Endometrium (tissue), 2 donors: ENCODE measurements at regions not wholly inside any gene's neighbourhood (a gene's known extent, or its start where the extent isn't known, plus 50 kb on each side); places are given as distances from the start of the nearest gene placed in this dataset.

ENCODE experiments used
- FAIRE-seq: peaks from 2 replicates; lab custom pipeline; 2012; peaks lifted over from hg19 to GRCh38; lab: Jason Lieb, UNC
- donor health status: control.
- donor health status: control.

GRCh38 chr6:95142661-95143335 is 434.5 kb upstream of the MANEA start:
- no peak for FAIRE-seq

- FAIRE-seq, result no peak
These were observed 433.7 kb upstream of the MANEA start for GRCh38 chr6:95143408-95144180.

- no peak for FAIRE-seq
These were observed 431.9 kb upstream of the MANEA start for GRCh38 chr6:95145457-95145856.

- no peak for FAIRE-seq
These were observed 417.8 kb upstream of the MANEA start for GRCh38 chr6:95159557-95159956.

GRCh38 chr6:95169775-95170174 is 407.6 kb upstream of the MANEA start:
- FAIRE-seq, result no peak

- no peak for FAIRE-seq
These were observed 401.2 kb upstream of the MANEA start for GRCh38 chr6:95175927-95176675.

- FAIRE-seq, result no peak
These were observed 391.5 kb upstream of the MANEA start for GRCh38 chr6:95185874-95186273.

- no peak for FAIRE-seq
These were observed 390.6 kb upstream of the MANEA start for GRCh38 chr6:95186710-95187109.

- no peak for FAIRE-seq
These were observed 379.7 kb upstream of the MANEA start for GRCh38 chr6:95197590-95197989.

GRCh38 chr6:95203153-95203754 is 374.1 kb upstream of the MANEA start:
- no peak for FAIRE-seq

GRCh38 chr6:95204178-95204577 is 373.2 kb upstream of the MANEA start:
- no peak for FAIRE-seq

- FAIRE-seq, result no peak
These were observed 368.7 kb upstream of the MANEA start for GRCh38 chr6:95208621-95209020.

- no peak for FAIRE-seq
These were observed 368.3 kb upstream of the MANEA start for GRCh38 chr6:95209074-95209473.

GRCh38 chr6:95216555-95216954 is 360.8 kb upstream of the MANEA start:
- no peak for FAIRE-seq

GRCh38 chr6:95227351-95227750 is 350.0 kb upstream of the MANEA start:
- FAIRE-seq, result no peak

- no peak for FAIRE-seq
These were observed 348.7 kb upstream of the MANEA start for GRCh38 chr6:95228636-95229035.

GRCh38 chr6:95230071-95230740 is 347.1 kb upstream of the MANEA start:
- FAIRE-seq, result no peak

- FAIRE-seq, result no peak
These were observed 345.9 kb upstream of the MANEA start for GRCh38 chr6:95231416-95231815.

- FAIRE-seq, result no peak
These were observed 344.9 kb upstream of the MANEA start for GRCh38 chr6:95232446-95232845.

GRCh38 chr6:95233879-95234278 is 343.5 kb upstream of the MANEA start:
- FAIRE-seq, result no peak

- FAIRE-seq, result no peak
These were observed 336.8 kb upstream of the MANEA start for GRCh38 chr6:95240514-95240913.

GRCh38 chr6:95242560-95242959 is 334.8 kb upstream of the MANEA start:
- FAIRE-seq, result no peak
